ENCODE measurements at regions not wholly inside any gene's neighbourhood (a gene's known extent, or its start where the extent isn't known, plus 50 kb on each side); places are given as distances from the start of the nearest gene placed in this dataset.

DNA sequence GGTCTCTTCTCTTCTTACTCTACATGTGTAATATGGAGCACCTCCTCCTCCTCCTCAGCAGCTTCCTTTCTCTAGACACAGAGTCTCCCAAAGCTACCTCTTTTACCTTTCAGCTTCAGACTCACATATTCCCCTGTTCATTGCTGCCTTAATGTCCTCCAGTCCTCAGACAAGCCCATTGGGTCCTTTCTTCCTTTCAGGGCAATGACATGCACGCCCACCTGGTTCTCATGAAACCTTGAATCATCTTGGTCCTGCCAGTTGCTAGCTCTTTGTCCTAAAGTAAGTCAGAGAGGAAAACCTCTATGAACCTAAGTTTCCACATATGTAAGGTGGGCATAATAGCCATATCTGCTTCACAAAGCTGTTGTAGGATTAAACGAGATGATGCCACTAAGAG, 227.0 kb downstream of the RPS24 start:
- TF ChIP-seq, protein P1, sequence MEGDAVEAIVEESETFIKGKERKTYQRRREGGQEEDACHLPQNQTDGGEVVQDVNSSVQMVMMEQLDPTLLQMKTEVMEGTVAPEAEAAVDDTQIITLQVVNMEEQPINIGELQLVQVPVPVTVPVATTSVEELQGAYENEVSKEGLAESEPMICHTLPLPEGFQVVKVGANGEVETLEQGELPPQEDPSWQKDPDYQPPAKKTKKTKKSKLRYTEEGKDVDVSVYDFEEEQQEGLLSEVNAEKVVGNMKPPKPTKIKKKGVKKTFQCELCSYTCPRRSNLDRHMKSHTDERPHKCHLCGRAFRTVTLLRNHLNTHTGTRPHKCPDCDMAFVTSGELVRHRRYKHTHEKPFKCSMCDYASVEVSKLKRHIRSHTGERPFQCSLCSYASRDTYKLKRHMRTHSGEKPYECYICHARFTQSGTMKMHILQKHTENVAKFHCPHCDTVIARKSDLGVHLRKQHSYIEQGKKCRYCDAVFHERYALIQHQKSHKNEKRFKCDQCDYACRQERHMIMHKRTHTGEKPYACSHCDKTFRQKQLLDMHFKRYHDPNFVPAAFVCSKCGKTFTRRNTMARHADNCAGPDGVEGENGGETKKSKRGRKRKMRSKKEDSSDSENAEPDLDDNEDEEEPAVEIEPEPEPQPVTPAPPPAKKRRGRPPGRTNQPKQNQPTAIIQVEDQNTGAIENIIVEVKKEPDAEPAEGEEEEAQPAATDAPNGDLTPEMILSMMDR (IDR thresholded peaks at IDR 0.05; ENCODE audit: insufficient read depth, low read depth, low read length, missing control alignments), result no peak
- no peak overlapping the region for H3K4me3 ChIP-seq (ENCODE audit: low read depth, low read length)
- DNase-seq (ENCODE audit: low read depth), result no peak

DNA sequence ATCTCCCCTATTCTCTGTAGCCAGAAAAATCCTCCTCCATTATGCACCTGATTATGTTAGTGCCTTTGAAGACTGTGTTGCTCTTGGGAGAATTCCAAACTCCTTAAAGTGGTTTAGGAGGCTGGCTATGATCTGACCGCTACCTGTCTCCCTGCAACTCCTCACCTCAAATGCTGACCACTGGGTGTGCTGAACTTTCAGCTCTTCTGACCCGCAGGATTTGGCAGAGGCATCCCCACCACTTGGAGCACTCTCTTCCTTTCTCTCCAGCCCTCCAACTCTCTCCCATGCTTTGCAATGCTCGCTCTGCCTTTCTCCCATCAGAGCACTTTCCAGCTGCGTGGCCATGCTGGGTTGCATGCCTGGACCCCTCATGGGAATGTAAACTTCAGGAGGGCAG, 227.6 kb downstream of the RPS24 start:
- no peak for DNase-seq (ENCODE audit: low read depth)
- no peak overlapping the region for H3K4me3 ChIP-seq (ENCODE audit: low read depth, low read length)
- TF ChIP-seq, protein P1 (IDR thresholded peaks at IDR 0.05; ENCODE audit: insufficient read depth, low read depth, low read length, missing control alignments), result no peak

DNA sequence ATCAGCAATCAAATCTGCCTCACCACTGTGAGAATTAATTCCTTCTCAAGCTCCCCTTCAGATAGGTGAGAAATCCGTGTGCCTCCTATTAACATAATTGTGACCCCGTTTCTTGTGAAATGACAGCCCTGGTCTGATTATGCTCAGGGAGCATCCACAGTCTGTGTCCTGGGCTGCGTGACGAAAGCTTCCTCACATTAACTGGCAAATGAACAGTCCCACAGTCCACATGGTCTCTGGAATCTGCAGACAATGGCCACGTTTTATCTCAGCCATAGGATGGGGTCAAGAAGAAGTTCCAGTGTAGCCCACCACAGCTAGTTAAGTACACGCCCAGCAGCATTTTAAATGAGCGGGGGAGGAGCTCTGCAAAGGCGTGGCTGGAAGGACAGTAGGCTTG, 229.2 kb downstream of the RPS24 start:
- TF ChIP-seq, protein P1 (IDR thresholded peaks at IDR 0.05; ENCODE audit: insufficient read depth, low read depth, low read length, missing control alignments), result no peak
- no peak overlapping the region for H3K4me3 ChIP-seq (ENCODE audit: low read depth, low read length)
- no peak for DNase-seq (ENCODE audit: low read depth)

DNA sequence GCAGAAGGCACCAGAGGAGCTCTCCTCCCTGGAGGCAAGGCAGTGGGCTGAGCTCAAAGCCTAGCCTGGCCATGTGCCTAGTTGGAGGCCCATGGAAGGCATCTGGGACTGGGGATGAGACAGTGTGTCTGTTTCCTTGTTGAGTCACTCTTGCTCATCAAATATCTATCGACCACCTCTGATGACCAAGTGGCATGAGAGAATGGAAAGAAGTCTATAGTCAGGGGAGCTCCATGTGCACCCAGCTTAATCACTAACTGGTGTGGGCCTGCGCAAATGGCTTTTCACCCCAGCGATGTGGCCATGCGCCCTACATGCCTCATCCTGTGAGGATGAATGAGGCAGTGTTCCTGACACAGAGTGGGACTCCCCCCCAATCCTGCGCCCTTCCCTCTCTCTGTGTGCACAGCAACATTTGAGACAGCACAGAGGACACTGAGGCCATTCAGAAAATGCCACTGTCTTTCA, 229.9 kb downstream of the RPS24 start:
- DNase-seq (ENCODE audit: low read depth), result no peak
- H3K4me3 ChIP-seq (ENCODE audit: low read depth, low read length), result no peak overlapping the region
- TF ChIP-seq, protein P1 (IDR thresholded peaks at IDR 0.05; ENCODE audit: insufficient read depth, low read depth, low read length, missing control alignments), result no peak

DNA sequence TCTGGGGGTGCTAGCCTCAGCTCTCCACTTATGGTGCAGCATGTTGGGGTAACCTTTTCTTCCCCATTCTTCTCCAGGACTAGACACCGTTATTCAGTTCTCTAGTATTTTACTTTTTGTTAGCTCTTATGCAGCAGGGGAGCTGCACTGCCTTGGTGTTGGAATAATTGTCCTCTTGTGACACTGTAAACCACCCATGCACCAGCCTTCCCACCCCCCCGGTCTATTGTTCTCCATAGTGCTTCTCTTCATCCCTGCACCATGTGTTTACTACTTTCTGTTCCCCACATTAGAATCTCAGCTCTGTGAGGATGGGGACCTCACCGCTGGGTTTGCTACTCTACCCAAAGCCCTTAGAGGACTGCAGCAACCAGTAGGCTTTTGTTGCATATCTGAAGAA, 230.7 kb downstream of the RPS24 start:
- TF ChIP-seq, protein P1 (IDR thresholded peaks at IDR 0.05; ENCODE audit: insufficient read depth, low read depth, low read length, missing control alignments), result no peak
- no peak overlapping the region for H3K4me3 ChIP-seq (ENCODE audit: low read depth, low read length)
- DNase-seq (ENCODE audit: low read depth), result no peak

DNA sequence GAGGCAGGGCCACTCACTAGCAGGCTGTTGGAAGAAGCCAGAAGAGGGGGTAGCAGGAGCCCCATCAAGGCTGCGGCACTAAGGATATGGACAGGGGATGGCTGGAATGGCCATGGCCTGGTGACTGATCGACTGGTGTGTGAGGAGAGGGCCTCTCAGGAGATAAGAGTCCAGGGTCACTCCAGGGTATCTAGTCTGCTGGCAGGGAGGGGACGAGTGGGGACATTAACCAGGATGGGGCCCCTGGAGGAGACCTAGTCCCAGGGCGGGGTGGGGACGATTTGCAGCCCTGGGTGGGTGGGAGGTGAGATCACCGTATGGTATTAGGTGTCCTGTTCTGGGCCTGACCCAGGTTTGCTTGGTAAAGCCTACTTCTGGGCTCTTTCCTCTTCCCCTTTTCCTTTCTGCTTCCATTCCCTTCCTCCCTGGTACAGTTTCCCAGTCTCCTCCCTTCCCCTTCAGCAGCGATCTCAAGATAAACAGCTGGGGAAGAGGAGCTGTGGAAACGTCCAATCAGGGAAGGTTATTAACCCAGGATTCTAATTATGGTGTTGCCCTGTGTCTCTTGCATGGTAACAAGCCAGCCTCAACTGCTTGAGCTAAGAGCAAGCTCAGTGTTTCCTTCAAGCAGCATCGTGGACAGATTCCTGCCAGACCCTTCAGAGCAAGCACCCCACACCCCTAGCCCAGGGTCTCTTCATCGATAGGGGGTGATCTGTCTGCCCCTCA, 233.2 kb downstream of the RPS24 start:
- H3K4me3 ChIP-seq (ENCODE audit: low read depth, low read length), result no peak overlapping the region

More for the DNA sequence above, 233.2 kb downstream of the RPS24 start:
- DNase-seq (ENCODE audit: low read depth), result no peak
- TF ChIP-seq, protein P1 (IDR thresholded peaks at IDR 0.05; ENCODE audit: insufficient read depth, low read depth, low read length, missing control alignments), result no peak

Data from GM12865 (cell line).